ENCODE measurements at regions not wholly inside any gene's neighbourhood (a gene's known extent, or its start where the extent isn't known, plus 50 kb on each side); places are given as distances from the start of the nearest gene placed in this dataset.

DNA sequence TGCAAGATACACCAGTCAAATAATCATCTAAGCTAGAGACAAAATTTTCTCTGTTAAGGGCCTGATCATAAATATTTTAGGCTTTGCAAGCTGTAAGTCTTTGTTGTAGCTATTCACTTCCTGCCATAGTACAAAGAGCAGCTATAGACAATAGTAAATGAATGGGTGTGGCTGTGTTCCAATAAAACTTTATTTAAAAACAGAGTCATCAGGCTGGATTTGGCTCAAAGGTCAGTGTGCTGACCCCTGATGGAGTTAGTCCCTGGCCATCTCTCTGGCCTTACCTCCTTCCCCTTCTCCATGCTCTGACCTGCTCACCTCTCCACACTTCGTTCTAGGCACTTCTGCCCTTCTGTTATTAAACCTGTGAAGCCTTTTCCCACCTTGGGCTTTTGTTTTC is 86.0 kb downstream of the DRD1 start:
- Mint-ChIP-seq H3K4me1 (peaks cover 12% of the 10 kb centered on the region), H3K4me3 (no peak overlapping the region), H3K27me3 (ENCODE audit: low read depth) (no peaks in the 10 kb centered on the region; the same call in 1 of the 2 replicates), H3K9me3 (no peaks in the 10 kb centered on the region), H3K27ac (no peak overlapping the region), H3K36me3 (no peaks in the 10 kb centered on the region)
- ChIA-PET POLR2A (no interaction called here), CTCF (no interaction called here)
- DNase-seq (ENCODE audit: low spot score) (no peak), ATAC-seq (no peak)
- TF ChIP-seq, protein P1, sequence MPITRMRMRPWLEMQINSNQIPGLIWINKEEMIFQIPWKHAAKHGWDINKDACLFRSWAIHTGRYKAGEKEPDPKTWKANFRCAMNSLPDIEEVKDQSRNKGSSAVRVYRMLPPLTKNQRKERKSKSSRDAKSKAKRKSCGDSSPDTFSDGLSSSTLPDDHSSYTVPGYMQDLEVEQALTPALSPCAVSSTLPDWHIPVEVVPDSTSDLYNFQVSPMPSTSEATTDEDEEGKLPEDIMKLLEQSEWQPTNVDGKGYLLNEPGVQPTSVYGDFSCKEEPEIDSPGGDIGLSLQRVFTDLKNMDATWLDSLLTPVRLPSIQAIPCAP (CRISPR knock-in tag; IDR thresholded peaks at IDR 0.05): no peak
- no peak for TF ChIP-seq GRHL2 (CRISPR knock-in tag; IDR thresholded peaks at IDR 0.05; ENCODE audit: insufficient replicate concordance, severe bottlenecking)
- TF ChIP-seq HMGA2 (CRISPR knock-in tag; IDR thresholded peaks at IDR 0.05): no peak
- no peak for TF ChIP-seq CREM (CRISPR knock-in tag; IDR thresholded peaks at IDR 0.05)
- TF ChIP-seq, protein P2, sequence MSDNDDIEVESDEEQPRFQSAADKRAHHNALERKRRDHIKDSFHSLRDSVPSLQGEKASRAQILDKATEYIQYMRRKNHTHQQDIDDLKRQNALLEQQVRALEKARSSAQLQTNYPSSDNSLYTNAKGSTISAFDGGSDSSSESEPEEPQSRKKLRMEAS (CRISPR knock-in tag; IDR thresholded peaks at IDR 0.05): no peak
- TF ChIP-seq, protein P3, sequence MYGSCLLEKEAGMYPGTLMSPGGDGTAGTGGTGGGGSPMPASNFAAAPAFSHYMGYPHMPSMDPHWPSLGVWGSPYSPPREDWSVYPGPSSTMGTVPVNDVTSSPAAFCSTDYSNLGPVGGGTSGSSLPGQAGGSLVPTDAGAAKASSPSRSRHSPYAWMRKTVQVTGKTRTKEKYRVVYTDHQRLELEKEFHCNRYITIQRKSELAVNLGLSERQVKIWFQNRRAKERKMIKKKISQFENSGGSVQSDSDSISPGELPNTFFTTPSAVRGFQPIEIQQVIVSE (CRISPR knock-in tag; IDR thresholded peaks at IDR 0.05; ENCODE audit: borderline replicate concordance): no peak

DNA sequence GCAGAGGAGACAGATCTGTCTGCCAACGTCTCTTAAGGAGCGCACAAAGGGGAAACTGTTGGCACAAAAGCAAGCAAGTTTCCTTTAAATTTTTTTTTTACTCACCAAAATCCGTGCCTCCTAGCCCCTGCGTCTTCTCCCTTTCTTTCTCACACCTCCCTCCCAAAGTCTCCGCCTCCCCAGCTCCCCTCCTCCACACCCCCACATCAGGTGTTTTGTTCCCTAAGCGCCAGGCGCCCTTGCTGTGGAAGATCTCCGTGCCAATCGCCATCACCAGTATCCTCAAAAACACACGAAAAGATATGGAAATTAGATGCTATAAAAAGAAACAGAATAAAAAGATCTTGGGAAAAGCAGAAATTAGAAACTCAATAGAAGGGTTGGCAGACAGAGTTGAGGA is 87.6 kb downstream of the DRD1 start:
- POLR2A ChIA-PET: no interaction called here
- DNase-seq (ENCODE audit: low spot score) (no peak), ATAC-seq (no peak)
- H3K27ac Mint-ChIP-seq: no peak overlapping the region
- no peaks in the 10 kb centered on the region for H3K9me3 Mint-ChIP-seq
- TF ChIP-seq GABPB1 (CRISPR knock-in tag; IDR thresholded peaks at IDR 0.05) (no peak), ESRRA (CRISPR knock-in tag; IDR thresholded peaks at IDR 0.05; ENCODE audit: borderline replicate concordance) (no peak), JUN (CRISPR knock-in tag; IDR thresholded peaks at IDR 0.05) (no peak), ZBTB21 (CRISPR knock-in tag; IDR thresholded peaks at IDR 0.05; ENCODE audit: borderline replicate concordance) (no peak), ZNF416 (CRISPR knock-in tag; IDR thresholded peaks at IDR 0.05) (no peak), RELA (CRISPR knock-in tag; IDR thresholded peaks at IDR 0.05; ENCODE audit: borderline replicate concordance) (no peak), ZNF423 (CRISPR knock-in tag; IDR thresholded peaks at IDR 0.05) (no peak), ZNF396 (CRISPR knock-in tag; IDR thresholded peaks at IDR 0.05; ENCODE audit: borderline replicate concordance) (no peak), FOXJ3 (CRISPR knock-in tag; IDR thresholded peaks at IDR 0.05; ENCODE audit: borderline replicate concordance) (no peak), IRF2 (CRISPR knock-in tag; IDR thresholded peaks at IDR 0.05; ENCODE audit: borderline replicate concordance, low read depth) (no peak), NR2C2 (CRISPR knock-in tag; IDR thresholded peaks at IDR 0.05) (no peak), ATF1 (CRISPR knock-in tag; IDR thresholded peaks at IDR 0.05) (no peak)
- TF ChIP-seq, protein P4, sequence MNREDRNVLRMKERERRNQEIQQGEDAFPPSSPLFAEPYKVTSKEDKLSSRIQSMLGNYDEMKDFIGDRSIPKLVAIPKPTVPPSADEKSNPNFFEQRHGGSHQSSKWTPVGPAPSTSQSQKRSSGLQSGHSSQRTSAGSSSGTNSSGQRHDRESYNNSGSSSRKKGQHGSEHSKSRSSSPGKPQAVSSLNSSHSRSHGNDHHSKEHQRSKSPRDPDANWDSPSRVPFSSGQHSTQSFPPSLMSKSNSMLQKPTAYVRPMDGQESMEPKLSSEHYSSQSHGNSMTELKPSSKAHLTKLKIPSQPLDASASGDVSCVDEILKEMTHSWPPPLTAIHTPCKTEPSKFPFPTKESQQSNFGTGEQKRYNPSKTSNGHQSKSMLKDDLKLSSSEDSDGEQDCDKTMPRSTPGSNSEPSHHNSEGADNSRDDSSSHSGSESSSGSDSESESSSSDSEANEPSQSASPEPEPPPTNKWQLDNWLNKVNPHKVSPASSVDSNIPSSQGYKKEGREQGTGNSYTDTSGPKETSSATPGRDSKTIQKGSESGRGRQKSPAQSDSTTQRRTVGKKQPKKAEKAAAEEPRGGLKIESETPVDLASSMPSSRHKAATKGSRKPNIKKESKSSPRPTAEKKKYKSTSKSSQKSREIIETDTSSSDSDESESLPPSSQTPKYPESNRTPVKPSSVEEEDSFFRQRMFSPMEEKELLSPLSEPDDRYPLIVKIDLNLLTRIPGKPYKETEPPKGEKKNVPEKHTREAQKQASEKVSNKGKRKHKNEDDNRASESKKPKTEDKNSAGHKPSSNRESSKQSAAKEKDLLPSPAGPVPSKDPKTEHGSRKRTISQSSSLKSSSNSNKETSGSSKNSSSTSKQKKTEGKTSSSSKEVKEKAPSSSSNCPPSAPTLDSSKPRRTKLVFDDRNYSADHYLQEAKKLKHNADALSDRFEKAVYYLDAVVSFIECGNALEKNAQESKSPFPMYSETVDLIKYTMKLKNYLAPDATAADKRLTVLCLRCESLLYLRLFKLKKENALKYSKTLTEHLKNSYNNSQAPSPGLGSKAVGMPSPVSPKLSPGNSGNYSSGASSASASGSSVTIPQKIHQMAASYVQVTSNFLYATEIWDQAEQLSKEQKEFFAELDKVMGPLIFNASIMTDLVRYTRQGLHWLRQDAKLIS (CRISPR knock-in tag; IDR thresholded peaks at IDR 0.05; ENCODE audit: borderline replicate concordance): no peak
- TF ChIP-seq, protein P5, sequence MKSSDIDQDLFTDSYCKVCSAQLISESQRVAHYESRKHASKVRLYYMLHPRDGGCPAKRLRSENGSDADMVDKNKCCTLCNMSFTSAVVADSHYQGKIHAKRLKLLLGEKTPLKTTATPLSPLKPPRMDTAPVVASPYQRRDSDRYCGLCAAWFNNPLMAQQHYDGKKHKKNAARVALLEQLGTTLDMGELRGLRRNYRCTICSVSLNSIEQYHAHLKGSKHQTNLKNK (CRISPR knock-in tag; IDR thresholded peaks at IDR 0.05): no peak
- TF ChIP-seq, protein P6, sequence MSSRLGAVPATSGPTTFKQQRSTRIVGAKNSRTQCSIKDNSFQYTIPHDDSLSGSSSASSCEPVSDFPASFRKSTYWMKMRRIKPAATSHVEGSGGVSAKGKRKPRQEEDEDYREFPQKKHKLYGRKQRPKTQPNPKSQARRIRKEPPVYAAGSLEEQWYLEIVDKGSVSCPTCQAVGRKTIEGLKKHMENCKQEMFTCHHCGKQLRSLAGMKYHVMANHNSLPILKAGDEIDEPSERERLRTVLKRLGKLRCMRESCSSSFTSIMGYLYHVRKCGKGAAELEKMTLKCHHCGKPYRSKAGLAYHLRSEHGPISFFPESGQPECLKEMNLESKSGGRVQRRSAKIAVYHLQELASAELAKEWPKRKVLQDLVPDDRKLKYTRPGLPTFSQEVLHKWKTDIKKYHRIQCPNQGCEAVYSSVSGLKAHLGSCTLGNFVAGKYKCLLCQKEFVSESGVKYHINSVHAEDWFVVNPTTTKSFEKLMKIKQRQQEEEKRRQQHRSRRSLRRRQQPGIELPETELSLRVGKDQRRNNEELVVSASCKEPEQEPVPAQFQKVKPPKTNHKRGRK (CRISPR knock-in tag; IDR thresholded peaks at IDR 0.05; ENCODE audit: borderline replicate concordance): no peak
- TF ChIP-seq, protein P7, sequence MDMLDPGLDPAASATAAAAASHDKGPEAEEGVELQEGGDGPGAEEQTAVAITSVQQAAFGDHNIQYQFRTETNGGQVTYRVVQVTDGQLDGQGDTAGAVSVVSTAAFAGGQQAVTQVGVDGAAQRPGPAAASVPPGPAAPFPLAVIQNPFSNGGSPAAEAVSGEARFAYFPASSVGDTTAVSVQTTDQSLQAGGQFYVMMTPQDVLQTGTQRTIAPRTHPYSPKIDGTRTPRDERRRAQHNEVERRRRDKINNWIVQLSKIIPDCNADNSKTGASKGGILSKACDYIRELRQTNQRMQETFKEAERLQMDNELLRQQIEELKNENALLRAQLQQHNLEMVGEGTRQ (CRISPR knock-in tag; IDR thresholded peaks at IDR 0.05): no peak
- TF ChIP-seq, protein P8, sequence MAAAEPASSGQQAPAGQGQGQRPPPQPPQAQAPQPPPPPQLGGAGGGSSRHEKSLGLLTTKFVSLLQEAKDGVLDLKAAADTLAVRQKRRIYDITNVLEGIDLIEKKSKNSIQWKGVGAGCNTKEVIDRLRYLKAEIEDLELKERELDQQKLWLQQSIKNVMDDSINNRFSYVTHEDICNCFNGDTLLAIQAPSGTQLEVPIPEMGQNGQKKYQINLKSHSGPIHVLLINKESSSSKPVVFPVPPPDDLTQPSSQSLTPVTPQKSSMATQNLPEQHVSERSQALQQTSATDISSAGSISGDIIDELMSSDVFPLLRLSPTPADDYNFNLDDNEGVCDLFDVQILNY (CRISPR knock-in tag; IDR thresholded peaks at IDR 0.05): no peak
- TF ChIP-seq, protein P9, sequence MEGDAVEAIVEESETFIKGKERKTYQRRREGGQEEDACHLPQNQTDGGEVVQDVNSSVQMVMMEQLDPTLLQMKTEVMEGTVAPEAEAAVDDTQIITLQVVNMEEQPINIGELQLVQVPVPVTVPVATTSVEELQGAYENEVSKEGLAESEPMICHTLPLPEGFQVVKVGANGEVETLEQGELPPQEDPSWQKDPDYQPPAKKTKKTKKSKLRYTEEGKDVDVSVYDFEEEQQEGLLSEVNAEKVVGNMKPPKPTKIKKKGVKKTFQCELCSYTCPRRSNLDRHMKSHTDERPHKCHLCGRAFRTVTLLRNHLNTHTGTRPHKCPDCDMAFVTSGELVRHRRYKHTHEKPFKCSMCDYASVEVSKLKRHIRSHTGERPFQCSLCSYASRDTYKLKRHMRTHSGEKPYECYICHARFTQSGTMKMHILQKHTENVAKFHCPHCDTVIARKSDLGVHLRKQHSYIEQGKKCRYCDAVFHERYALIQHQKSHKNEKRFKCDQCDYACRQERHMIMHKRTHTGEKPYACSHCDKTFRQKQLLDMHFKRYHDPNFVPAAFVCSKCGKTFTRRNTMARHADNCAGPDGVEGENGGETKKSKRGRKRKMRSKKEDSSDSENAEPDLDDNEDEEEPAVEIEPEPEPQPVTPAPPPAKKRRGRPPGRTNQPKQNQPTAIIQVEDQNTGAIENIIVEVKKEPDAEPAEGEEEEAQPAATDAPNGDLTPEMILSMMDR (IDR thresholded peaks at IDR 0.05): no peak
- no peaks in the 10 kb centered on the region for H3K27me3 Mint-ChIP-seq (ENCODE audit: low read depth)
- peak overlapping the region; percentile 19; the same call in 1 of the 2 replicates for H3K4me3 Mint-ChIP-seq
- peaks cover 26% of the 10 kb centered on the region for H3K4me1 Mint-ChIP-seq
- H3K36me3 Mint-ChIP-seq: no peaks in the 10 kb centered on the region
- CTCF ChIA-PET: interaction anchor here (1.7 kb wide), 1 partner anchor 108 kb away, joined by 5 read pairs; no protein-coding TSS in a partner anchor

All from WTC11 (cell line).